Mesenchymal stem cell (in vitro differentiated cells and primary cell): ENCODE measurements at regions not wholly inside any gene's neighbourhood (a gene's known extent, or its start where the extent isn't known, plus 50 kb on each side); places are given as distances from the start of the nearest gene placed in this dataset.

ENCODE experiments used
- DNase-seq: peaks from one replicate; pipeline ENCODE4 v3.0.0-alpha.2; 2013
- H2AFZ ChIP-seq: one replicate; pipeline ENCODE4 v1.6.1; 2013; ENCODE audit warnings: low read depth, mild to moderate bottlenecking, control low read depth, inconsistent platforms, low read length, moderate library complexity
- H2AK5ac ChIP-seq: 2 replicates; pipeline ENCODE4 v1.6.1; 2013; ENCODE audit warnings: low read length, moderate library complexity, mild to moderate bottlenecking, inconsistent platforms; ENCODE audit not compliant: severe bottlenecking
- H2BK120ac ChIP-seq: one replicate; pipeline ENCODE4 v1.6.1; 2013; ENCODE audit warnings: low read depth, mild to moderate bottlenecking, inconsistent platforms, low read length, moderate library complexity
- H2BK12ac ChIP-seq, 2 experiments: one replicate each; pipeline ENCODE4 v1.6.1; 2013; ENCODE audit warnings: inconsistent platforms in 2 of 2, low read length in 2 of 2, mild to moderate bottlenecking in 2 of 2, moderate library complexity in 2 of 2, control low read depth in 1 of 2
- H2BK15ac ChIP-seq: one replicate; pipeline ENCODE4 v1.6.1; 2013; ENCODE audit warnings: mild to moderate bottlenecking, low read depth, inconsistent platforms; ENCODE audit not compliant: poor library complexity, severe bottlenecking
- H2BK5ac ChIP-seq: 2 replicates; pipeline ENCODE4 v1.6.1; 2013; ENCODE audit warnings: low read depth, mild to moderate bottlenecking, low read length, control low read depth, inconsistent platforms; ENCODE audit not compliant: poor library complexity, severe bottlenecking
- H3K14ac ChIP-seq, 2 experiments: one replicate each; pipeline ENCODE4 v1.6.1; 2013; ENCODE audit warnings: inconsistent platforms in 2 of 2, low read length in 2 of 2, control low read depth in 1 of 2, mild to moderate bottlenecking in 1 of 2, moderate library complexity in 1 of 2
- H3K18ac ChIP-seq, 2 experiments: one replicate each; pipeline ENCODE4 v1.6.1; 2013; ENCODE audit warnings: inconsistent platforms in 2 of 2, low read length in 2 of 2, control low read depth in 1 of 2, low read depth in 1 of 2, mild to moderate bottlenecking in 1 of 2
- H3K23ac ChIP-seq, 2 experiments: one replicate each; pipeline ENCODE4 v1.6.1; 2013; ENCODE audit warnings: inconsistent platforms in 2 of 2, low read length in 2 of 2, mild to moderate bottlenecking in 2 of 2, moderate library complexity in 2 of 2, control low read depth in 1 of 2
- H3K27ac ChIP-seq: 2 replicates; pipeline ENCODE4 v1.5.1; 2013; ENCODE audit warnings: mild to moderate bottlenecking, moderate library complexity, low read length, control low read depth, inconsistent platforms; ENCODE audit not compliant: poor library complexity, severe bottlenecking
- H3K27me3 ChIP-seq, 2 experiments: 2 replicates each; pipeline versions ENCODE4 v1.6.1 to v1.7.0; 2013; ENCODE audit warnings: low read length in 2 of 2, mild to moderate bottlenecking in 2 of 2, moderate library complexity in 2 of 2, control low read depth in 1 of 2, inconsistent platforms in 1 of 2; ENCODE audit not compliant: control insufficient read depth in 1 of 2, insufficient read depth in 1 of 2
- H3K36me3 ChIP-seq, 2 experiments: 2 replicates each; pipeline versions ENCODE4 v1.6.1 to v1.7.0; 2013; ENCODE audit warnings: low read length in 2 of 2, control low read depth in 1 of 2, inconsistent platforms in 1 of 2, low read depth in 1 of 2, mild to moderate bottlenecking in 1 of 2; ENCODE audit not compliant: insufficient read depth in 2 of 2, control insufficient read depth in 1 of 2
- H3K4ac ChIP-seq, 2 experiments: one replicate each; pipeline ENCODE4 v1.6.1; 2013; ENCODE audit warnings: inconsistent platforms in 2 of 2, low read length in 2 of 2, mild to moderate bottlenecking in 2 of 2, moderate library complexity in 2 of 2, control low read depth in 1 of 2, low read depth in 1 of 2
- H3K4me1 ChIP-seq: 2 replicates; pipeline ENCODE4 v1.6.1; 2013; ENCODE audit warnings: low read depth, low read length, control low read depth; ENCODE audit not compliant: control insufficient read depth, insufficient read depth
- H3K4me2 ChIP-seq: 2 replicates; pipeline ENCODE4 v1.6.1; 2013; ENCODE audit warnings: low read length, mild to moderate bottlenecking, inconsistent platforms; ENCODE audit not compliant: poor library complexity, severe bottlenecking
- H3K4me3 ChIP-seq, 2 experiments: 2 replicates each; pipeline versions ENCODE4 v1.5.1 to v1.7.0; 2013; ENCODE audit warnings: low read length in 2 of 2, mild to moderate bottlenecking in 2 of 2, control low read depth in 1 of 2, low read depth in 1 of 2; ENCODE audit not compliant: insufficient read depth in 1 of 2
- H3K79me1 ChIP-seq: replicated peaks from 2 replicates; pipeline ENCODE4 v1.6.1; 2013; ENCODE audit warnings: mild to moderate bottlenecking, control low read depth, low read length, inconsistent platforms; ENCODE audit not compliant: poor library complexity, severe bottlenecking
- H3K9ac ChIP-seq: 2 replicates; pipeline ENCODE4 v1.7.0; 2013; ENCODE audit warnings: mild to moderate bottlenecking, low read length, moderate library complexity
- H3K9me3 ChIP-seq: 2 replicates; pipeline ENCODE4 v1.7.0; 2013; ENCODE audit warnings: mild to moderate bottlenecking, low read length; ENCODE audit not compliant: control insufficient read depth
- H4K8ac ChIP-seq: one replicate; pipeline ENCODE4 v1.6.1; 2013; ENCODE audit warnings: inconsistent platforms, mild to moderate bottlenecking, low read length, moderate library complexity
- H4K91ac ChIP-seq: one replicate; pipeline ENCODE4 v1.6.1; 2013; ENCODE audit warnings: mild to moderate bottlenecking, low read length, inconsistent platforms
- whole genome bisulfite sequencing: methylation state at CpG from one replicate; pipeline ENCODE4 v1.1.7; 2013; ENCODE audit warnings: mixed read lengths; 5-methylcytosine and 5-hydroxymethylcytosine counted together

GRCh38 chr15:95973566-95974256, 356.8 kb upstream of the NR2F2 start:
- no peaks in the 10 kb centered on the region for H3K79me1 ChIP-seq
- no peak overlapping the region for H2BK120ac ChIP-seq
- H3K27me3 ChIP-seq = no peaks in the 10 kb centered on the region
- H3K36me3 ChIP-seq = no peaks in the 10 kb centered on the region
- H3K4ac ChIP-seq = no peak overlapping the region
- H3K4me2 ChIP-seq = no peak overlapping the region
- no peak overlapping the region for H3K4me3 ChIP-seq
- DNase-seq = no peak
- H3K9ac ChIP-seq = no peak overlapping the region
- no peak overlapping the region for H2AK5ac ChIP-seq
- no peak overlapping the region for H2AFZ ChIP-seq
- H3K27ac ChIP-seq = no peak overlapping the region
- no peak overlapping the region for H4K8ac ChIP-seq
- H2BK15ac ChIP-seq = no peak overlapping the region
- H3K14ac ChIP-seq = no peak overlapping the region
- no peak overlapping the region for H2BK5ac ChIP-seq
- no peak overlapping the region for H4K91ac ChIP-seq
- 76% methylated on average over 6 of the region's 7 CpGs for WGBS
- no peak overlapping the region for H2BK12ac ChIP-seq
- H3K4me1 ChIP-seq = peaks cover 2% of the 10 kb centered on the region
- no peak overlapping the region for H3K18ac ChIP-seq
- peaks cover 8% of the 10 kb centered on the region for H3K9me3 ChIP-seq
- no peak overlapping the region for H3K23ac ChIP-seq

GRCh38 chr15:95975212-95975611, 355.3 kb upstream of the NR2F2 start:
- no peak overlapping the region for H4K8ac ChIP-seq
- no peak overlapping the region for H2AFZ ChIP-seq
- no peak for DNase-seq
- H4K91ac ChIP-seq = no peak overlapping the region
- no peak overlapping the region for H2BK15ac ChIP-seq
- H2AK5ac ChIP-seq = no peak overlapping the region
- H3K14ac ChIP-seq = no peak overlapping the region
- 81% methylated on average over 2 of the region's 4 CpGs for WGBS
- H3K4me1 ChIP-seq = peaks cover 2% of the 10 kb centered on the region
- no peak overlapping the region for H3K4me2 ChIP-seq
- H3K36me3 ChIP-seq = no peaks in the 10 kb centered on the region
- H3K9me3 ChIP-seq = peaks cover 8% of the 10 kb centered on the region
- H2BK5ac ChIP-seq = no peak overlapping the region
- no peak overlapping the region for H2BK120ac ChIP-seq
- H3K4ac ChIP-seq = no peak overlapping the region
- no peaks in the 10 kb centered on the region for H3K27me3 ChIP-seq
- no peak overlapping the region for H2BK12ac ChIP-seq
- no peaks in the 10 kb centered on the region for H3K79me1 ChIP-seq
- no peak overlapping the region for H3K23ac ChIP-seq
- H3K27ac ChIP-seq = no peak overlapping the region
- H3K9ac ChIP-seq = no peak overlapping the region
- H3K18ac ChIP-seq = no peak overlapping the region
- H3K4me3 ChIP-seq = no peak overlapping the region

GRCh38 chr15:95979286-95979685, 351.2 kb upstream of the NR2F2 start:
- H3K36me3 ChIP-seq = no peaks in the 10 kb centered on the region
- H2BK15ac ChIP-seq = no peak overlapping the region
- no peak for DNase-seq
- H3K4me2 ChIP-seq = no peak overlapping the region
- H3K79me1 ChIP-seq = no peaks in the 10 kb centered on the region
- H3K27ac ChIP-seq = no peak overlapping the region
- no peak overlapping the region for H2BK12ac ChIP-seq
- no peak overlapping the region for H2AK5ac ChIP-seq
- no peak overlapping the region for H2AFZ ChIP-seq
- H3K4ac ChIP-seq = no peak overlapping the region
- no peak overlapping the region for H3K23ac ChIP-seq
- no peak overlapping the region for H2BK5ac ChIP-seq
- peaks cover 8% of the 10 kb centered on the region for H3K9me3 ChIP-seq
- WGBS = 97% methylated on average over 3 of the region's 3 CpGs
- H3K4me1 ChIP-seq = no peaks in the 10 kb centered on the region
- H3K18ac ChIP-seq = no peak overlapping the region
- no peak overlapping the region for H4K91ac ChIP-seq
- H4K8ac ChIP-seq = no peak overlapping the region
- H3K9ac ChIP-seq = no peak overlapping the region
- no peaks in the 10 kb centered on the region for H3K27me3 ChIP-seq
- no peak overlapping the region for H3K4me3 ChIP-seq
- no peak overlapping the region for H3K14ac ChIP-seq
- no peak overlapping the region for H2BK120ac ChIP-seq

DNA sequence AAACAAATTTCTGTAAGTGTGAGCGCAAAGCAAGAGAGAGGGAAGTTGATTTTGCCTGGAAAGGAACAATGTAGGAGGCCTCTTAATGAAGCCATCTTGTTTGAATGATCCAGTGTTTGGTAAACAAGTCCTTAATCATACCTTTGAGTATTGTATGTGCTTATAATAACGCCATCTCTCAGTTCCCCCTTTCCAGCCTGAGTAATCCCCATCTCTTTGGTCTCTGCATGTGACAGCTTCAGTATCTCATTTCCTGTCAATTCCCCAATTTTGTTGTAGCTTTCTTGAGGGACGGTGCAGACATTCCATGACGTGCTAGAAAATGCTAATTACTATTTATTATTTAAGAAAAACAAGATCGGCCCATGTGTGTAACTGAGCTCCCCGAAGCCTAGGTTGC, 349.3 kb upstream of the NR2F2 start:
- Histone ChIP-seq H3K4me3 (no peak overlapping the region), H3K79me1 (no peaks in the 10 kb centered on the region), H2BK15ac (no peak overlapping the region), H3K14ac (no peak overlapping the region), H2AFZ (no peak overlapping the region), H3K36me3 (no peaks in the 10 kb centered on the region), H3K23ac (no peak overlapping the region), H2BK5ac (no peak overlapping the region), H3K4me2 (no peak overlapping the region), H4K91ac (no peak overlapping the region), H3K4ac (no peak overlapping the region), H3K27ac (no peak overlapping the region), H3K9me3 (no peaks in the 10 kb centered on the region), H2BK12ac (no peak overlapping the region), H3K9ac (no peak overlapping the region), H3K18ac (no peak overlapping the region), H3K4me1 (no peaks in the 10 kb centered on the region), H2AK5ac (no peak overlapping the region), H3K27me3 (no peaks in the 10 kb centered on the region), H4K8ac (no peak overlapping the region), H2BK120ac (no peak overlapping the region)
- 98% methylated on average over 5 of the region's 6 CpGs for WGBS
- DNase-seq = no peak
